ENCODE measurements at regions not wholly inside any gene's neighbourhood (a gene's known extent, or its start where the extent isn't known, plus 50 kb on each side); places are given as distances from the start of the nearest gene placed in this dataset.

DNA sequence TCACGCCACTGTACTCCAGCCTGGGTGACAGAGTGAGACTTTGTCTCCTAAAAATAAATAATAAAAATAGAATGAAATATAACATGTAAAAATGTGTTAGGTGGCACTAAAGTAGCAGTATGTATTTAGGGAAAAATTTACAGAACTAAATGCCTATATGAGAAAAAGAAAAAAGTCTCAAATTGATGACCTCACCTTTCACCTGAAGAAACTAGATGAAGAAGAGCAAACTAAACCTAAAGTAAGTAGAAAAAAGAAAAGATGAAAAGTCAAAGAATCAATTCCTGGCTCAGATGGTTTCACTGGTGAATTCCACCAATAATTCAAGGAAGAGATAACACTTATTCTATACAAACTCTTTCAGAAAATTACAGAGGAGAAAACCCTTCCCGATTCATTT is 106.5 kb upstream of the NANOS1 start:
- 89 to 97% (median 92%) methylated on average over 2 of the region's 2 CpGs for WGBS, 5 donors
- TF ChIP-seq POLR2A (IDR thresholded peaks at IDR 0.05) = no peak
- TF ChIP-seq POLR2AphosphoS5 (IDR thresholded peaks at IDR 0.05) = no peak
- TF ChIP-seq CTCF (IDR thresholded peaks at IDR 0.05) = no peak
- no peak for TF ChIP-seq EP300 (IDR thresholded peaks at IDR 0.05)
- Histone ChIP-seq H3K36me3 (no peaks in the 10 kb centered on the region), H3K9me3 (no peaks in the 10 kb centered on the region), H3K27ac (no peak overlapping the region), H3K27me3 (no peaks in the 10 kb centered on the region), H3K4me3 (no peak overlapping the region), H3K4me1 (no peaks in the 10 kb centered on the region)
- DNase-seq = no peak
- intact Hi-C loops (cut with DNase I; ENCODE audit: low total_unique reads) = no loop called here

GRCh38 chr10:118924493-118924892 is 105.0 kb upstream of the NANOS1 start:
- H3K4me3 ChIP-seq = no peak overlapping the region
- no peaks in the 10 kb centered on the region for H3K27me3 ChIP-seq
- WGBS, 5 donors = 51 to 85% (median 70%) methylated on average over 3 of the region's 3 CpGs
- no peaks in the 10 kb centered on the region for H3K4me1 ChIP-seq
- H3K27ac ChIP-seq = no peak overlapping the region
- DNase-seq = no peak
- peaks cover 0 to 4% (median 0%) of the 10 kb centered on the region in 4 donors for H3K9me3 ChIP-seq
- intact Hi-C loops (cut with DNase I; ENCODE audit: low total_unique reads) = no loop called here
- no peaks in the 10 kb centered on the region for H3K36me3 ChIP-seq
- TF ChIP-seq POLR2A (IDR thresholded peaks at IDR 0.05) = no peak
- no peak for TF ChIP-seq POLR2AphosphoS5 (IDR thresholded peaks at IDR 0.05)
- TF ChIP-seq EP300 (IDR thresholded peaks at IDR 0.05) = no peak
- TF ChIP-seq CTCF (IDR thresholded peaks at IDR 0.05) = no peak

DNA sequence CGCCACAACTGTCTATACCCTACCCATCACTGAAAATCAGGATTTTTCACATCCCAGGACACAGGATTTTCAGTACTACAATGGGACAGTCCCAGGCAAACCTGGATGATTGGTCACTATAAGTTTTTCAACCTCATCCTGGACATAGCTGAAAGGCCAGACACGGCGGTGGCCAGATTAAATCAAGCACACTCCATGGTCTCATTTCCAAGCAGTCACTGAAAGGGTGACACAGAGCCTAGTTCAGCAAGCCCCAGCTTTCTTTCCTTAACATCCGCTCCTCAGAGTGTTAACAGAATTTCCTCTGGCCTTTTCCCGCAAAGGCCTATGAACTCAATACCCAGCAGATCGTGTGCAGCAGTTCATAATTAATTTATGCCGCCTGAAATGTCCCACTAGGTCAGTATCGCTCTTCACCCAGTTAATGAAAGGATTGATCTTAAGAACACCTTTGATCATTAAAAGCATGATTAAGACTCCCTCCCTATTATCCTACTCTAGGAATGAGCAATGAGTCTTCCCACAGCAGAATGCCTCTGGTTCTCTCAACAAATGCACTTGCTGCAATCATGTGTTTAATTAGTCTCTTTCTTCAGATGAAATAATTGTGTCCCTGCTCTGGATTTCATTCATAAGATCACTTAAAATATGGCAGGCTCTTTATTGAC is 104.0 kb upstream of the NANOS1 start:
- Histone ChIP-seq H3K27ac (no peak overlapping the region), H3K4me3 (no peak overlapping the region), H3K27me3 (no peaks in the 10 kb centered on the region), H3K36me3 (no peaks in the 10 kb centered on the region), H3K9me3 (peaks cover 0 to 12% (median 0%) of the 10 kb centered on the region in 4 donors), H3K4me1 (no peaks in the 10 kb centered on the region)
- WGBS, 5 donors = 77 to 94% (median 83%) methylated on average over 8 of the region's 8 CpGs
- no peak for DNase-seq
- intact Hi-C loops (cut with DNase I; ENCODE audit: low total_unique reads) = no loop called here
- TF ChIP-seq EP300 (IDR thresholded peaks at IDR 0.05) (no peak), CTCF (IDR thresholded peaks at IDR 0.05) (no peak), POLR2A (IDR thresholded peaks at IDR 0.05) (no peak), POLR2AphosphoS5 (IDR thresholded peaks at IDR 0.05) (no peak)

GRCh38 chr10:118926072-118926417 is 103.5 kb upstream of the NANOS1 start:
- Histone ChIP-seq H3K27me3 (no peaks in the 10 kb centered on the region), H3K4me3 (no peak overlapping the region), H3K27ac (no peak overlapping the region), H3K36me3 (no peaks in the 10 kb centered on the region), H3K9me3 (peaks cover 0 to 17% (median 2%) of the 10 kb centered on the region in 4 donors), H3K4me1 (no peaks in the 10 kb centered on the region)
- WGBS, 5 donors = 67 to 86% (median 82%) methylated on average over 3 of the region's 3 CpGs
- DNase-seq = no peak
- intact Hi-C loops (cut with DNase I; ENCODE audit: low total_unique reads) = no loop called here
- TF ChIP-seq POLR2A (IDR thresholded peaks at IDR 0.05) (no peak), POLR2AphosphoS5 (IDR thresholded peaks at IDR 0.05) (no peak), CTCF (IDR thresholded peaks at IDR 0.05) (no peak), EP300 (IDR thresholded peaks at IDR 0.05) (no peak)

Data from stomach (tissue), 8 donors.